PFSK-1 (cell line): ENCODE measurements at regions not wholly inside any gene's neighbourhood (a gene's known extent, or its start where the extent isn't known, plus 50 kb on each side); places are given as distances from the start of the nearest gene placed in this dataset.

Experiments used
- POLR2AphosphoS5 ChIP-seq: IDR thresholded peaks from 2 replicates; pipeline ENCODE4 v1.6.1; 2012; ENCODE audit warnings: low read depth, mild to moderate bottlenecking, control low read depth, low read length, moderate library complexity
- REST ChIP-seq, 2 experiments: IDR thresholded peaks; 2 replicates each; pipeline versions ENCODE4 v1.6.1 to v1.8.0; 2011 to 2012; ENCODE audit warnings: low read depth in 2 of 2, low read length in 2 of 2, control low read depth in 1 of 2, inconsistent platforms in 1 of 2, mild to moderate bottlenecking in 1 of 2, moderate library complexity in 1 of 2; ENCODE audit not compliant: insufficient read depth in 1 of 2

DNA sequence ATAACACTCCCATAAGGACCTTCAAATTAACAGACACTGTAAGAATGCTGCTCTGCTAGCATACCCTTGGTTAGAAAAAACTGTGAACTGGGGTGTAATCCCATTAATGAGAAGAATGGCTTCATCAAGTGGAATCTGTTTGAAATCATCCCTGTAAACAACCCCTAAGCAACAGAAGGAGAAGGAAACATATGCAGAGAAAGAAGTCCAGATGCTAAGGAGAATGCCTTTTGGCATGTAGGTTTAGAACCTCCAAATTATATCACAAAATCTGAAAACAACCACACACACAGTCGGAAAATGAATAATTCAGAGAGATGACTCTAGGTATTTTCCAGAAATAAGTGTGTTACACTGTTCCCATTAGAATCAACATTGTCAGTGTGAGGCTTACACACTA, 140.2 kb downstream of the NUAK1 start:
- no peak for TF ChIP-seq REST (IDR thresholded peaks at IDR 0.05; ENCODE audit: insufficient read depth in 1 of 2, low read depth in 2 of 2, low read length in 2 of 2)
- TF ChIP-seq POLR2AphosphoS5 = no peak
